AG10803 (cell line): ENCODE measurements at regions not wholly inside any gene's neighbourhood (a gene's known extent, or its start where the extent isn't known, plus 50 kb on each side); places are given as distances from the start of the nearest gene placed in this dataset.

ENCODE experiments used
- DNase-seq: peaks from one replicate; pipeline ENCODE4 v3.0.0; 2010; ENCODE audit warnings: low read depth
- H3K4me3 ChIP-seq: 2 replicates; pipeline ENCODE4 v1.5.1; 2011; ENCODE audit warnings: mild to moderate bottlenecking, low read length, control low read depth
- CTCF ChIP-seq: conservative IDR thresholded peaks from 2 replicates; pipeline ENCODE4 v1.5.1; 2011; ENCODE audit warnings: mild to moderate bottlenecking, low read length, control low read depth, inconsistent platforms

DNA sequence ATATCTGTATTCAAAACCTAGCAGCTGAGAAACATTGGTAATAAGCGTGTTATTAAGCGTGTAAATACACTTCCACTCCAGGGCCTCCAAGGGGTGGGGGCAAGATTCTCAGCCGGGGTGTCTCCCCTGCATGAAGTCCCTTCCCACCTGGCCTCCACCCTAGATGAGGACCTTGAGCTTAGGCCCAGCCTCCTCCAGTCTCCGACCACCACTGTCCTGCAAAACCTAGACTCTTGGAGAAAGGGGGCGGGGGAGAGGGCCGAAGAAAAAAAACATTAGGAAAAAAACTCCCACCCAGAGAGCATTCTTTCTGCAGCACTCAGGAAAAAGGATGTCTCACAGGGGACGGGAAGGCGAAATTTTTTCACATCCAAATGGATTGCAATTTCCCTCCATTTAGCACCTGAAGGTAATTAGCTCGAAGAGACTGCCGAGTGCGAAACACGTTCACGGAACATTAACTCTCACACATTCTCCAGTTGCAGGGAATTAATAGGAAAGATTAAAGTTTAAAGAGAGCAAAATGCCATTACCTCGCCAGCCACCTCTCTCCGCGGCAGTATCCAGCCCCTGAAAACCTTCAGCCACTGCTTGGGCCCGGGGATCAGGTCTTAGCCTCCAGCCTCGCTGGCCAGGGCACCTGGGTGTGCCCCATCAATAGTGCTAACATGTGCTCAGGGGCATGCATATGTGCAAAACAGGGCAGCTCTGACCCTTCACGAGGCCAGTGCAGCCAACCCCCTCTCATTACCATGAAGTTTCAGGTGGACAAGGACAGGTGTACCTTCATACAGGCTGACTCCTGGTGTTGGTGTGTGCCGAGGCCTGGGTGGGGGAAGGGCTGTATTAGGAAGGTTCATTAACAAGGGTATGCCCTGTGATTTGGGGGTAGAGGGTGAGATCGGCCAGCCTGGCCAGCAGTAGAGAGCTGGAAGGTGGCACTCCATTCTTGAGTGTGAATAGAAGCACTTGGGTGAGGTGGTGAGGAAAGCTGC is 77.2 kb downstream of the HIF1AN start:
- H3K4me3 ChIP-seq = no peak overlapping the region
- DNase-seq = no peak
- no peak for TF ChIP-seq CTCF

DNA sequence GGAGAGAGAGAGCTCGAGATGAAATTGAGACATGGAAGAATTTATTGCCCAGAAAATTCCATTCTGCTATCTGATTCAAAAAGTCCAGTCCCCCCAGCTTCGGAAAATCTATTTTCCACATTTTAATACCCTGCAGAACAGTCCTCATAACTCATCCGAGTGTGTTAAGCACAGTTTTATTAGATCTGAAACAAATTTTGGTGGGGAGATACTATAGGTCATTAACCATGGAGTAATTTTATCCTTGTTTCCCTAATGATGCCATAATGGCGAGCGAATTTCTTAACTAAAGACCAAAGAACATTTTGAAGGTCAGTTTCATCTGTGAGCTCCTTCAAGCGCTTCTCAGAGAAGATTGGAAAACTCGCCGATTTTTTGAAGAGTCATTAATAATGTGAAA is 78.1 kb downstream of the HIF1AN start:
- TF ChIP-seq CTCF = no peak
- no peak overlapping the region for H3K4me3 ChIP-seq
- no peak for DNase-seq

- TF ChIP-seq CTCF = no peak
- DNase-seq = no peak
- no peak overlapping the region for H3K4me3 ChIP-seq
Measured at GRCh38 chr10:100614429-100615095, 78.8 kb downstream of the HIF1AN start.

DNA sequence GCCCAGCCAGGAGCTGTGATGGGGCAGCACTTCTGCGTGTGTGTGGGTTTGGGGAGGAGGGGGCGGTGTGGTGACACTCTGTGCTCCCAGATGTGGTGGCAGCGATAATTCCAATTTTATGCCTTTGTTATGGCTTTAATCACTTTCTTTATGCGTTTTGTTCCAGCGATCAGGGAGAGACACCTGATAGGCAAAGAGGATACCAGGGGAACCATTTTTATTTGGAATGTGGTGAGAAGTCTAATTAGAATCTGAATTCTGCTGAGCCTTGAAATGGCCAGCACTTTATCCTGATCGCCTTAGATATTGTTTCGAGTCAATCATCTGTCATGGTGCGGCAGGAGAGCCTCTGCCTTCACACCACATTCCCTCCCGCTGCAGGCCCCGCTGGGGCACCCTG is 79.5 kb downstream of the HIF1AN start:
- TF ChIP-seq CTCF = no peak
- H3K4me3 ChIP-seq = no peak overlapping the region
- DNase-seq = no peak

- no peak for DNase-seq
- no peak for TF ChIP-seq CTCF
Measured at GRCh38 chr10:100615908-100616307, 80.2 kb downstream of the HIF1AN start.

GRCh38 chr10:100618091-100618615 is 82.4 kb downstream of the HIF1AN start:
- DNase-seq = no peak
- H3K4me3 ChIP-seq = no peak overlapping the region
- TF ChIP-seq CTCF = no peak

More at GRCh38 chr10:100615908-100616307, 80.2 kb downstream of the HIF1AN start:
- no peak overlapping the region for H3K4me3 ChIP-seq
